ENCODE measurements at regions not wholly inside any gene's neighbourhood (a gene's known extent, or its start where the extent isn't known, plus 50 kb on each side); places are given as distances from the start of the nearest gene placed in this dataset.

- TF ChIP-seq POLR2A (IDR thresholded peaks at IDR 0.05; ENCODE audit: low read depth, low read length) (no peak), POLR2AphosphoS5 (IDR thresholded peaks at IDR 0.05; ENCODE audit: low read depth, low read length) (no peak), TAF1 (IDR thresholded peaks at IDR 0.05; ENCODE audit: low read depth, low read length) (no peak), SPI1 (IDR thresholded peaks at IDR 0.05; ENCODE audit: low read depth, low read length) (no peak), PAX5 (IDR thresholded peaks at IDR 0.05; ENCODE audit: insufficient read depth, low read length, severe bottlenecking) (no peak)
These were observed 218.0 kb downstream of the IRS1 start for GRCh38 chr2:226581661-226582060.
